ENCODE measurements at regions not wholly inside any gene's neighbourhood (a gene's known extent, or its start where the extent isn't known, plus 50 kb on each side); places are given as distances from the start of the nearest gene placed in this dataset.
"Not testable (repeated sequence)": the region's sequence is repeated elsewhere in the genome, so short reads cannot be mapped to it uniquely, and the experiment has no call there.

GRCh38 chr12:34203866-34204620, 181.7 kb downstream of the ALG10 start:
- no peak for DNase-seq

- DNase-seq = no peak
Observed at GRCh38 chr12:34204830-34205285, 182.6 kb downstream of the ALG10 start.

DNA sequence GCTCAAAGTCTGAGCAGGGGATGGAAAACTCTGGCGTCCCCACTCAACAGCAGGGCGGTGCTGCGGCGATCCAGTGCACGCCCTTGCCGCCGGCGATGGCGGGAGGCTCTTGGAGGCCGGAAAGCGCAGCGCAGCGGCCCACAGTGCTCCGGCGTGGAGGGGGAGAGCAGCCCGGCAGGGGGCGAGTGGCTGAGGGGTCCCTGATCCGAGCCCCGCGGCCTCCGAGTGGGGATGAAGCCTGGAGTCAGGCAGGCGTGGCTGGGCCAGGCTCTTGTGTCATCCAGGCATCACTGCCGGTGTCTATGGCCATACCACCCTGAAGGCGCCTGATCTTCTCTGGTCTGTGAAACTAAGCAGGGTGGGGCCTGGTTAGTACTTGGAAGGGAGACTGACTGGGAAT, 183.1 kb downstream of the ALG10 start:
- DNase-seq = no peak

DNA sequence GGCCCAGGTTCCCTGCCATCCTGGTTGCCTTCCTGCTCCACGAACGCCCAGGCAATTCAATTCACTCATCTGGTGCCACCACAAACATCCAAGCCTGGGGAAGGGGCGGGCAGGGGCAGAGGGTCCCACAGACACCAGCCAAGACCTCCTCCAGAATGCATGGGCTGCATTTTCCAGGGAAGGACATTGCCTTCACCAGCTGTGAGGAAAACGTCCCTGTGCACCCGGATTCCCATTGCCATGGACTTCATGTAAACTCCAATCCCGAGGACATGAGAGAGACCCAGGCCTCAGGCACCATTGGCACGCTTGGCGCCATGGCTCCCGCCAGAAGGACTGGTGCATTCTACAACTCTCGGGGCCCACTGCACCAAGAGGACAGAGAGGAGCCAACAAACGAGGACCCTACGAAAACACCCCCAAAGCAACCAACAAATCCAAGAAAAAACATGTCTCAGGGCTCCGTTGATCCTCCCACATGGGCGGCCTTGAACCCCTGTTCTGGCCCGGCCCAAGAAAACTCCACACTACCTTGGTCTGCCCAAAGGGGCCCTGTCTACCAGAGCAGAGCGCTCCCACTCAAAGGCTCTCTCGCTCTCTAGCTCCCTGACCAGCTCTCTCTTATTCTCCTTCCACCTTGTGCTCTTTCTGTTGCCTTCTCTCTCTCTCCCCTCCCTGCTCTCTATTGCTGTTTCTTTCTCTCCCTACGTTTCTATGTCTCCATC, 183.9 kb downstream of the ALG10 start:
- no peak for DNase-seq

- DNase-seq = no peak
Observed at GRCh38 chr12:34207858-34208257, 185.6 kb downstream of the ALG10 start.

- no peak for DNase-seq
Observed at GRCh38 chr12:34208331-34209258, 186.3 kb downstream of the ALG10 start.

- DNase-seq = no peak
Observed at GRCh38 chr12:34209259-34209835, 187.1 kb downstream of the ALG10 start.

GRCh38 chr12:34210183-34210582, 187.9 kb downstream of the ALG10 start:
- DNase-seq = no peak

DNA sequence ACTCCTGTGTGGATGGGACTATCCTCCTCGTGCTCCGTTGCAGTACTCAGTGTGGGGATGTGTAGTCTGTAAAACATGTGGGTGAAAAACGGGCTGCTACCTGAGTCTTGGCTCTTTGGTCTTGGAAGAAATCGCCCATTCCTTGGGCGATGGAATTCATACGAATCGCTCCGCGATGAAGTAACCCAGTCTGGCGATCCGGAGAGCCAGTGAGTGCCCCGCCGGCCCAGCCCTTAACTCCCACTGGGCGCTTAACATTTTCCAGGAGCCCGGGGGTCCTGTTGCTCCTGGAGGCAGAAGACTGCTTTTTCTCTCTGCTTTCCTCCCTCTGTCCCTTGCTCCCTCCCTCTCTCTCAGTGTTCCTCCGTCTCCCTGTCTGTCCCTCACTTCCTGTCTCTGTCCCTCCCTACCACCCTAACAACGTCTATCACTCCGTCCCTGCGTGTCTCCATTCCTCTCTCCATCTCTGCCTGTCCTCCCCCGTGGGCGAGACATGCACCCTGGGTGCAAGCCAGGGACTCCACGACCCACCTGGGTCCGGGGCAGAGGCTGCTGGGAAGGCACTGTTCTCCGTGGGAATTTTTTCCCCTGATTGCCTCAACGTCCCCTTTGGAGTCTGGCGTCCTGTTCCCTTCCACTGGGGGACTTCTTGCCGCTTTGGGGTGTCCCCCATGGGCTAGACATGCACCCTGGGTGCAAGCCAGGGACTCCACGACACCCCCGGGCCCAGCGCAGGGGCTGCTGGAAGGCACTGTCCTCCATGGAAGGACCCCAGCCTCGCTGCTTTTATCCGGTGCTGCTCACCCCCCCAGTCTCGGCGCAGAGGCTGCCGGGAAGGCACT, 188.6 kb downstream of the ALG10 start:
- no peak for DNase-seq

- no peak for DNase-seq
Observed at GRCh38 chr12:34212651-34213050, 190.4 kb downstream of the ALG10 start.

DNA sequence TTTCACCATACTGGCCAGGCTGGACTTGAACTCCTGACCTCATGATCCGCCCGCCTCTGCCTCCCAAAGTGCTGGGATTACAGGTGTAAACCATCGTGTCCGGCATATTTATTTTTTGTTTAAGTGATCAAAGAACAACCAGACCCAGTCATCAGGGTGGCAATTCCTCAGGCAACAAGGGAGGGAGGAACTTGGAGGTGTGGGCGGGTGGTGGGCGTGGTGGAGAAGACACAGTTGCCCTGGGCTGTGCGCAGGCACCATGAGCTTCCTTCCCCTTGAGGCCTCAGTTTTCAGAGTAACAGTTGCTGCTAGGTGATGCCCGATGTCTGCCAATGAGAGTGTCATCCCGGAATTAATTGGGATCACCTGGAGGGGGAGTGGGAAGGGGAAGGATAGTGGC, 191.7 kb downstream of the ALG10 start:
- DNase-seq = no peak

DNA sequence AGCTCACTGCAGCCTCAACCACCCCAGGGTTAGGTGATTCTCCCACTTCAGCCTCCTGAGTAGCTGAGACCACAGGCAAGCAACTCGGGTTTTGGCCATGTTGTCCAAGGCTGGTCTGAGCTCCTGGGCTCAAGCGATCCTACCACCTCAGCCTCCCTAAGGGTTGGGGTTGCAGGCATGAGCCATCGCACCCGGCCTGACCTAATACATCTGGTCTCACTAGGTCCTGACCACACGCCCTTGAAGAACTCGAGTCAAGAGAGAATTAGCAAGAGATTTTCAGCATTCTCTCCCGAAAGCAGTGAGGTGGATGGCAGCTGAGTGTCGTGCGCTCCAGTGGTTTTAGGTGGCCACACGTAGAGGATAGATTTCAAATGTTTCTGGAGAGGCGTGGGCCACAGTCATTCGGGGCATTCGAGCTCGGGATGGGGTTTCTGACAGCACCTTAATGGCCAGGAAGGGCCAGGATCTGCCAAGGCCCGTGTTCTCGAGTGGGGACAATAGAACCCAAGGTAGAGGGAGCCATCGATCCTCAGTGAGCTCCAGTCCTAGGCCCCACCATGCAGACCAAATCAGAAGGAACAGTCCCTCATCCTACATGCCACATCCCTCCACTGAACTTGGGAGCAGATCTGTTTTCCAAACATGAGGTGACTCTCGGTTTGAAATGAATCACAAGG, 193.1 kb downstream of the ALG10 start:
- no peak for DNase-seq

GRCh38 chr12:34215893-34216285, 193.6 kb downstream of the ALG10 start:
- DNase-seq = no peak

- DNase-seq = no peak
Observed at GRCh38 chr12:34217660-34218059, 195.4 kb downstream of the ALG10 start.

DNA sequence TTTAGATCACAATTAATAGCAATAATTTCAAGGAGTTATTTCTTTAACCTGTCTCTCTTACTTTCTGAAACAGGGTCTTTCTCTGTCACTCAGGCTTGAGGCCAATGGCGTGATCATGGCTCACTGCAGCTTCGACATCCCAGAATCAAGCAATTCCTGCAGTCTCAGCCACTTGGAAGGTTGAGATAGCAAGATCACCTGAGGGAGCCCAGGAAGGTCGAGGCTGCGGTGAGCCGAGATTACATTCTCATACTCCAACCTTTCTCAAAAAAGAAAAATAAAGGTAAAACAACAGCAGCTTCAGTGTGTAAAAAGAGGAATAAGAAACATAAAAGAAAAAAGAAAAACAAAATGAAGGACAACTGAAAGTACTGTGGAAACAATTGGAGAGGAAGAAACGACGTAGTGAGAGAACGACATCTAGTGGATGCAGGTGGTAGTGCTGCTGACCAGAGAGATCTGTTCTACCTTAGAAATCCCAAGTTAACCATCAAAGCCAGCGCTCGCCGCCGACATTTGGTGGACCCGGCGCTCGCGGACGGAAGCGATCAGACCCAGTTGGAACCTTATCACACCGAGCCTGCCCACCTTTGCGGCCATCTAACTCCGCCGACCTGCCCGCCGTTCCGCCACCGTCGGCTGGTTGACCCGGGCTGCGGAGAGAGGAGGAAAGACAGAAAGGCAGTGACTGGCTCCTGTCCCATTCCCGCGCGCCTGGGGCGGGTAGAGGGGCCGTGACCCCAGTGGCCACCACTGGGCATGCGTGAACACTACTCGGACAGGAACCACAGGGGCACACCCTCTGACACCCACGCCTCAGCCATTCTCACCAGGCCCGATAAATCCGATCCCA, 196.1 kb downstream of the ALG10 start:
- DNase-seq = peak; percentile 32

DNA sequence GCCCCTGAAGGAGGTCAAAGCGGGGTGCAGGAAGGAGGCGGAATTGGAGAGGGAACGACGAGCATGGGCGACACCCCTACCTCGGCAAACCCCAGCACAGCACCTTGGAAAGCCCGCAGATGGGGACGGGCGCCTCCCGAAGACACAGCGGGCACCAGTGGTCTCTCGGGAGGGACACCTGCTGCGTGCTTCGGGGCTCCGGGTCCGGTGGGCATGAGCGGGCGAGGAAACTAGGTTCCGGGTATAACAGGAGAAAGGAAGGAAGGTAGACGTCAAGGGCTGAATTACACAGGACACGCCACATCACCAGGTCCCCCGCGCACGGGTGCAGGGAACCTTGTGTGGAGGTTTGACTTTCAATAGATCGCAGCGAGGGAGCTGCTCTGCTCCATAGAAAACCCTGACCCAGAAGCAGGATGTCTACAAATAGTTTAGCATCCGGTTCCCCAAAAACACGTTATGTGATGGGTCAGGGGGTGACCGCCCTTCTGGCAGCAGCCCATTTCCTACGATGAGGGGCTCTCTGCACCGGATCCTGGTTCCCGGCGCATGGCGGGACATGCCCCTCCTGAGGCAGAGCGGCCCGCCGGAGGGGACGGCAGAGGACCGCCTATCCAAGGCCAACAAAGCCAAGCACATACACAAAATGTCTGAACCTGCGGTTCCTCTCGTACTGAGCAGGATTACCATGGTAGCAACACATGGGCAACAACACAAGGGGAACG, 196.9 kb downstream of the ALG10 start:
- DNase-seq = no peak

GRCh38 chr12:34220079-34220478, 197.8 kb downstream of the ALG10 start:
- not testable (repeated sequence) for DNase-seq

DNA sequence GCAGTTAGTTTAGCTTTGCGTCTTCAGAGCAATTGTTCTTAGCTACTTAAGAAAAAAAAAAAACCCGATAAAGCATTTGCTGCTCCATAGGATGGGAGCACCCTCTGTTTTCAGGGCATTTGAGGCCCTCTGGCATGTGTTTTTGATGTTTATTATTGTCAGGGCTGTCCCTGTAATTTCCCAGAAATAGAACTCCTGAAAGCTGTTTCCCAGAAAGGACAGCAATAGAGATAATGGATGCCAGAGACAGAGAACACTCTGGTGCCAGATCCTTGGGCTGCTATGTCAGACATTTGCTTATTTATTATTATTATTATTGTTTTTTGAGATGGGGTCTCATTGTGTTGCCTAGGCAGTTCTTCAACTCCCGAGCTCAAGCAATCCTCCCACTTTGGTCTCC, 201.3 kb downstream of the ALG10 start:
- DNase-seq = no peak

DNA sequence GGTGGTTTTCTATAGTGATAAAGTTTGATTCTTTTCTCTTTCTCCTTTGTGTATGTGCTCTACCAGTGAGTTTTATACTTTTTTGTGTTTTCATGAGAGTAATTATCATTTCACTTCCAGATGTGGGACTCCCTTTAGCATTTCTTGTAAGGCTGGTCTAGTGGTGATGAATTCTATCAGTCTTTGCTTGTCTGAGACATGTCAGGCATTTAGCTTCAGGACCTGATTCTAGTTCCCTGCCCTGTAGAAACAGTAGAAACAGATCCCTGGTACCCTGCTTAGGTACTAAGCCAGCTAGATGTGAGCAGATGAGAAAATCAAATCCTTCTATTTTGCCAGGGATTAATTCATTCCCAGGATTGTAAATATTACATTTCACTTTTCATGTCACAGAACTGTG, 203.7 kb downstream of the ALG10 start:
- not testable (repeated sequence) for DNase-seq

GRCh38 chr12:34228046-34228445, 205.8 kb downstream of the ALG10 start:
- not testable (repeated sequence) for DNase-seq
